Sigmoid colon (tissue), 6 donors: ENCODE measurements at regions not wholly inside any gene's neighbourhood (a gene's known extent, or its start where the extent isn't known, plus 50 kb on each side); places are given as distances from the start of the nearest gene placed in this dataset.

ENCODE experiments used
- DNase-seq: peaks from one replicate; pipeline ENCODE4 v3.0.0-alpha.2; 2019
- H3K27ac ChIP-seq, 4 donors: fragments of 200-600 bp; sonication (generic); one replicate each; pipeline ENCODE4 v1.5.1; 2016 to 2019; ENCODE audit warnings: mild to moderate bottlenecking in 1 of 4
- H3K27me3 ChIP-seq, 3 donors: fragments of 200-600 bp; sonication (generic); one replicate each; pipeline ENCODE4 v1.5.1; 2019; ENCODE audit warnings: mild to moderate bottlenecking in 1 of 3
- H3K36me3 ChIP-seq, 4 donors: fragments of 200-600 bp; sonication (generic); one replicate each; pipeline ENCODE4 v1.5.1; 2016 to 2019
- H3K4me1 ChIP-seq, 4 donors: fragments of 200-600 bp; sonication (generic); one replicate each; pipeline ENCODE4 v1.5.1; 2017 to 2019
- H3K4me3 ChIP-seq, 4 donors: fragments of 200-600 bp; sonication (generic); one replicate each; pipeline ENCODE4 v1.5.1; 2017 to 2019; ENCODE audit warnings: mild to moderate bottlenecking in 2 of 4, moderate library complexity in 1 of 4
- H3K9me3 ChIP-seq, 4 donors: fragments of 200-600 bp in 3 of 4; sonication (generic) in 3 of 4; one replicate each; pipeline versions ENCODE4 v1.5.1 to v1.6.1; 2013 to 2019
- EP300 ChIP-seq, 4 donors: sonication (generic); formaldehyde crosslinking; IDR thresholded peaks; one replicate each; pipeline ENCODE4 v1.6.1; 2017; ENCODE audit warnings: antibody characterized with exemption in 4 of 4
- POLR2A ChIP-seq, 2 donors: fragments of 450-650 bp; IDR thresholded peaks; one replicate each; pipeline ENCODE4 v1.6.1; 2016; ENCODE audit warnings: antibody characterized with exemption in 2 of 2, mild to moderate bottlenecking in 2 of 2, moderate library complexity in 2 of 2
- POLR2AphosphoS5 ChIP-seq, 4 donors: sonication (generic); formaldehyde crosslinking; IDR thresholded peaks; one replicate each; pipeline ENCODE4 v1.6.1; 2017; ENCODE audit warnings: antibody characterized with exemption in 4 of 4
- WGBS, 2 donors: extraction: QIAGEN DNeasy Blood & Tissue Kit; methylation state at CpG; one replicate each; pipeline ENCODE4 v1.1.7; 2013; 5-methylcytosine and 5-hydroxymethylcytosine counted together
- intact Hi-C: fragments of 100-400 bp; cut with DNase I; formaldehyde crosslinking; loops from one replicate; pipeline ENCODE4 v1.15.1; 2023
- TF ChIP-seq, protein P1 (sequence below), 4 experiments: fragments of 450-650 bp in 3 of 4; fragments of 200-600 bp in 1 of 4; IDR thresholded peaks; one replicate each; pipeline ENCODE4 v1.5.1; 2016 to 2019; ENCODE audit warnings: antibody characterized with exemption in 4 of 4, mild to moderate bottlenecking in 3 of 4, moderate library complexity in 2 of 4
- donor health status: healthy with polysubstance abuse.
- donor health status: healthy.

DNA sequence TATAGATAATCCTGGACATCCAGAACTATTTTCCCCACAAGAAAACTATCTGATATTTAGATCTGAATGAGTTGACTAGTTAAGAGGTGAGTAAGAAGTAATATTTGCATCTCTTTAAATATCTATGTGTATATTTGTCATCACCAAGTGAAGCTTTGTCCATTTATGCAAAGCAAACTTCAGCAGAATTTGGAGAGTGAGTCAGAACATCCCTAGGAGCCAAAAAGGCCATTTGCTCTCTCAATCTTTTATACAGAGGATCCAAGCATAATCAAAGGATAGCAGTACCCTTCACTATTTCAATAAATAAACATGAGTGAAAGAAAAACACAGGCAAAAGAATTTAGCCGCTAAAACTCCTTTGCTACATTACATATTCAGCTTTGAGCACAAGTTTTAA is 454.4 kb downstream of the NR2F1-AS1 start:
- TF ChIP-seq POLR2AphosphoS5 (IDR thresholded peaks at IDR 0.05) = no peak
- TF ChIP-seq, protein P1, sequence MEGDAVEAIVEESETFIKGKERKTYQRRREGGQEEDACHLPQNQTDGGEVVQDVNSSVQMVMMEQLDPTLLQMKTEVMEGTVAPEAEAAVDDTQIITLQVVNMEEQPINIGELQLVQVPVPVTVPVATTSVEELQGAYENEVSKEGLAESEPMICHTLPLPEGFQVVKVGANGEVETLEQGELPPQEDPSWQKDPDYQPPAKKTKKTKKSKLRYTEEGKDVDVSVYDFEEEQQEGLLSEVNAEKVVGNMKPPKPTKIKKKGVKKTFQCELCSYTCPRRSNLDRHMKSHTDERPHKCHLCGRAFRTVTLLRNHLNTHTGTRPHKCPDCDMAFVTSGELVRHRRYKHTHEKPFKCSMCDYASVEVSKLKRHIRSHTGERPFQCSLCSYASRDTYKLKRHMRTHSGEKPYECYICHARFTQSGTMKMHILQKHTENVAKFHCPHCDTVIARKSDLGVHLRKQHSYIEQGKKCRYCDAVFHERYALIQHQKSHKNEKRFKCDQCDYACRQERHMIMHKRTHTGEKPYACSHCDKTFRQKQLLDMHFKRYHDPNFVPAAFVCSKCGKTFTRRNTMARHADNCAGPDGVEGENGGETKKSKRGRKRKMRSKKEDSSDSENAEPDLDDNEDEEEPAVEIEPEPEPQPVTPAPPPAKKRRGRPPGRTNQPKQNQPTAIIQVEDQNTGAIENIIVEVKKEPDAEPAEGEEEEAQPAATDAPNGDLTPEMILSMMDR (IDR thresholded peaks at IDR 0.05) = no peak
- no peak for TF ChIP-seq EP300 (IDR thresholded peaks at IDR 0.05)
- no peak for TF ChIP-seq POLR2A (IDR thresholded peaks at IDR 0.05)
- H3K4me3 ChIP-seq = no peak overlapping the region
- peaks cover 0 to 11% (median 7%) of the 10 kb centered on the region in 4 donors for H3K4me1 ChIP-seq
- no peaks in the 10 kb centered on the region for H3K27me3 ChIP-seq
- no peak overlapping the region for H3K27ac ChIP-seq
- no peak for DNase-seq
- H3K9me3 ChIP-seq = no peaks in the 10 kb centered on the region
- intact Hi-C loops = no loop called here
- H3K36me3 ChIP-seq = no peaks in the 10 kb centered on the region
- WGBS, 2 donors = 77 to 79% methylated on average over 1 of the region's 1 CpG

DNA sequence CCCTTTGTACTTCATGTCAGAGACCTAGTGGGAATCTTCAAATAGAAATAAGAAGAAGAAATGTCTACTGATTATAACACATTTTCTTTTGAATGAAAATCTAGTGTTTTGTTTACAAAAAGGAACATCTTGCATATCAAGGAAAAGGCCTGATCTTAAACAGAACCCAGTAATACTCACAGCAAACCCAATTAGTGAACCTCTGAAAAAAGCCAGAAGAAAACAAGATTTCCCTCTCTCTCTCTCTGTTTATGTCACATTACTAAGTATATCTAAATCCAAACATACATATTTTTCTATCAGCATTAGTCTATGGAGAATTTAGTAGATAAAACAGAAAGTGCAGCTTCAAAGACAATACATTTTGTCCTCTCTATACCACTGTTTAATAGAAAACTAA is 457.9 kb downstream of the NR2F1-AS1 start:
- Histone ChIP-seq H3K36me3 (no peaks in the 10 kb centered on the region), H3K27ac (no peak overlapping the region), H3K27me3 (no peaks in the 10 kb centered on the region), H3K4me3 (no peak overlapping the region), H3K9me3 (no peaks in the 10 kb centered on the region), H3K4me1 (peaks cover 0 to 11% (median 0%) of the 10 kb centered on the region in 4 donors)
- TF ChIP-seq POLR2AphosphoS5 (IDR thresholded peaks at IDR 0.05) (no peak), EP300 (IDR thresholded peaks at IDR 0.05) (no peak), POLR2A (IDR thresholded peaks at IDR 0.05) (no peak)
- TF ChIP-seq, protein P1 (IDR thresholded peaks at IDR 0.05) = no peak
- DNase-seq = no peak
- intact Hi-C loops = no loop called here

DNA sequence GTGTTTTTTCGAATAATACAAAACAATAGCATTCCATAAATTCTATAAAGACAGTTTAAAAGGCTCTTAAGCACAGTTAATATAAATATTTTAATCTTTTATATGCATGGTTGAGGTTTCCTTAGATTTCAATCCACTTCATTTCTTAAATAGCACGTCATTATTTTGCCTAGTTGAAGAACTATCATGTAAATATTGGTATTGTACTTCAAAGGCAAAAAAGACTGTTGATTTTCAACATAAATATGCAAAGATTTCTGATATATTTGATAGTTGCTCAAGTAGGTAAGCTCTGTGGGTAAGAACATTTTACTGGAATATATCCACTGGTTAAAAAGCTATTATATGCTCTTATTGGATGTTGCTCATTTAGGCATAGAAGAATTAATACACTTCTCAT is 458.6 kb downstream of the NR2F1-AS1 start:
- TF ChIP-seq EP300 (IDR thresholded peaks at IDR 0.05) = no peak
- TF ChIP-seq, protein P1 (IDR thresholded peaks at IDR 0.05) = no peak
- no peak for TF ChIP-seq POLR2AphosphoS5 (IDR thresholded peaks at IDR 0.05)
- TF ChIP-seq POLR2A (IDR thresholded peaks at IDR 0.05) = no peak
- Histone ChIP-seq H3K36me3 (no peaks in the 10 kb centered on the region), H3K9me3 (no peaks in the 10 kb centered on the region), H3K4me1 (peaks cover 0 to 11% (median 0%) of the 10 kb centered on the region in 4 donors), H3K4me3 (no peak overlapping the region), H3K27me3 (no peaks in the 10 kb centered on the region), H3K27ac (no peak overlapping the region)
- WGBS, 2 donors = 54 to 60% methylated on average over 2 of the region's 2 CpGs
- intact Hi-C loops = no loop called here
- DNase-seq = no peak

DNA sequence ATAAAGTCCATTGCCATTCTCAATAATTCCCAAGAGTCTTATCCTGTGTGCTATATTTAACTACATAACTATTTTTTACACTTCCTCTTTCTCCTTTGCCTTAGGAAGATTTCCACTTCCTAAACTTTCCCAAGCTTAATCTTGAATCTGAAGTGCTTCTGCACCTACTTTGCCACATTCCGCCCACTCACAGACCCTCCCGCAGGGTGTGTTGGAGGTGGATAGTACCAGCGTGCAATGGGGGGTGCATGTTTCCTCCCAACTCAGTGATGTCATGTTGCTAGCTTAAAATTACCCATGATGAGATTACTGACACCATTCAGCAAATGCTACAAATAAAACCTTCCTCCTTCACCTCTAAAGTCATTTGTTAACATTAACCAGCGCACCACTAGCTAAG is 460.2 kb downstream of the NR2F1-AS1 start:
- Histone ChIP-seq H3K9me3 (no peaks in the 10 kb centered on the region), H3K27ac (no peak overlapping the region), H3K36me3 (no peaks in the 10 kb centered on the region), H3K27me3 (no peaks in the 10 kb centered on the region), H3K4me3 (no peak overlapping the region), H3K4me1 (peaks cover 0 to 11% (median 0%) of the 10 kb centered on the region in 4 donors)
- WGBS, 2 donors = 72 to 81% methylated on average over 4 of the region's 4 CpGs
- TF ChIP-seq, protein P1 (IDR thresholded peaks at IDR 0.05) = no peak
- no peak for TF ChIP-seq POLR2AphosphoS5 (IDR thresholded peaks at IDR 0.05)
- no peak for TF ChIP-seq EP300 (IDR thresholded peaks at IDR 0.05)
- TF ChIP-seq POLR2A (IDR thresholded peaks at IDR 0.05) = no peak
- intact Hi-C loops = no loop called here
- DNase-seq = no peak

DNA sequence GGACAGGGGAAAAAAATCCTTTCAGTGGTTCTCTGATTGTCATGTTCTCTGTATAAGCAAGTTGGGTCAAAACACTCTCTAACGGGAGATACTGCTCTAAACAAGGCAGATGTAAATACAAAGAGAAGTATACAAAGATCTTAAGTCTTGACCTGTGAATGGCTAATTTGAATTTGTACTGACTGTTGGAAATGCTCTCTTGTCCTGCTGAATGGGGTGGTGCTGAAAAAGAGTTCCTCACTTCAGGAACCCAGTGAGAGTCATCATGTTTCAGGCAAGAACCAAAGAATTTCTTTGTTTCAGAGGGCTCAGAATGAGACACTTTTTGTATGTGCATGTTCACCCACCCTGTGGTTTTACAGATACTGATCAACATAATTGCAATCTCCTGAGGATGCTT is 461.0 kb downstream of the NR2F1-AS1 start:
- Histone ChIP-seq H3K27me3 (no peaks in the 10 kb centered on the region), H3K36me3 (no peaks in the 10 kb centered on the region), H3K9me3 (no peaks in the 10 kb centered on the region), H3K27ac (no peak overlapping the region), H3K4me1 (peaks cover 0 to 11% (median 0%) of the 10 kb centered on the region in 4 donors), H3K4me3 (no peak overlapping the region)
- TF ChIP-seq POLR2A (IDR thresholded peaks at IDR 0.05) = no peak
- TF ChIP-seq, protein P1 (IDR thresholded peaks at IDR 0.05) = no peak
- no peak for TF ChIP-seq EP300 (IDR thresholded peaks at IDR 0.05)
- no peak for TF ChIP-seq POLR2AphosphoS5 (IDR thresholded peaks at IDR 0.05)
- WGBS, 2 donors = 60 to 83% methylated on average over 1 of the region's 1 CpG
- DNase-seq = no peak
- intact Hi-C loops = no loop called here
